ENCODE measurements at regions not wholly inside any gene's neighbourhood (a gene's known extent, or its start where the extent isn't known, plus 50 kb on each side); places are given as distances from the start of the nearest gene placed in this dataset.

- RAD21 ChIA-PET (ENCODE audit: low non-redundant PET in 1 of 2, low total read pairs in 2 of 2, uncharacterized antibody in 2 of 2, unreplicated experiment in 2 of 2), result no interaction called here
- DNase-seq (ENCODE audit: low read depth, low spot score) (no peak), ATAC-seq (no peak)
- H3K27me3 ChIP-seq (ENCODE audit: insufficient read depth, low read length), result no peaks in the 10 kb centered on the region
- no peak overlapping the region for H3K27ac ChIP-seq (ENCODE audit: low read depth, low read length)
- intact Hi-C loops (cut with micrococcal nuclease), result no loop called here
- H3K9me3 ChIP-seq (ENCODE audit: control insufficient read depth in 1 of 2, insufficient read depth in 1 of 2, low read depth in 1 of 2, low read length in 2 of 2), result no peaks in the 10 kb centered on the region
- no peak overlapping the region for H2AFZ ChIP-seq (ENCODE audit: low read depth, low read length, poor library complexity, severe bottlenecking)
- H3K4me1 ChIP-seq (ENCODE audit: control insufficient read depth in 1 of 2, insufficient read depth in 2 of 2, low read length in 2 of 2), result no peaks in the 10 kb centered on the region
- no peak overlapping the region for H3K4me3 ChIP-seq (replicated peaks in 1 of 2; ENCODE audit: low read depth in 1 of 2, low read length in 2 of 2)
- no peaks in the 10 kb centered on the region for H3K36me3 ChIP-seq (ENCODE audit: control insufficient read depth in 1 of 2, insufficient read depth in 2 of 2, low read length in 2 of 2)
- CTCF ChIA-PET, result no interaction called here
- no peaks in the 10 kb centered on the region for H4K20me1 ChIP-seq (ENCODE audit: insufficient read depth)
- no peak overlapping the region for H3K4me2 ChIP-seq (ENCODE audit: low read length)
- H3K79me2 ChIP-seq (ENCODE audit: insufficient read depth, low read length), result no peaks in the 10 kb centered on the region
- TF ChIP-seq, protein P1, sequence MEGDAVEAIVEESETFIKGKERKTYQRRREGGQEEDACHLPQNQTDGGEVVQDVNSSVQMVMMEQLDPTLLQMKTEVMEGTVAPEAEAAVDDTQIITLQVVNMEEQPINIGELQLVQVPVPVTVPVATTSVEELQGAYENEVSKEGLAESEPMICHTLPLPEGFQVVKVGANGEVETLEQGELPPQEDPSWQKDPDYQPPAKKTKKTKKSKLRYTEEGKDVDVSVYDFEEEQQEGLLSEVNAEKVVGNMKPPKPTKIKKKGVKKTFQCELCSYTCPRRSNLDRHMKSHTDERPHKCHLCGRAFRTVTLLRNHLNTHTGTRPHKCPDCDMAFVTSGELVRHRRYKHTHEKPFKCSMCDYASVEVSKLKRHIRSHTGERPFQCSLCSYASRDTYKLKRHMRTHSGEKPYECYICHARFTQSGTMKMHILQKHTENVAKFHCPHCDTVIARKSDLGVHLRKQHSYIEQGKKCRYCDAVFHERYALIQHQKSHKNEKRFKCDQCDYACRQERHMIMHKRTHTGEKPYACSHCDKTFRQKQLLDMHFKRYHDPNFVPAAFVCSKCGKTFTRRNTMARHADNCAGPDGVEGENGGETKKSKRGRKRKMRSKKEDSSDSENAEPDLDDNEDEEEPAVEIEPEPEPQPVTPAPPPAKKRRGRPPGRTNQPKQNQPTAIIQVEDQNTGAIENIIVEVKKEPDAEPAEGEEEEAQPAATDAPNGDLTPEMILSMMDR (IDR thresholded peaks at IDR 0.05 in 2 of 3, conservative IDR thresholded peaks at IDR 0.05 in 1 of 3; ENCODE audit: borderline replicate concordance in 1 of 3, insufficient read depth in 1 of 3, low read depth in 2 of 3, low read length in 2 of 3), result no peak
- TF ChIP-seq SP1 (IDR thresholded peaks at IDR 0.05; ENCODE audit: low read depth), result no peak
- TF ChIP-seq TCF7L2 (IDR thresholded peaks at IDR 0.05; ENCODE audit: borderline replicate concordance, extremely low read depth, insufficient read depth, insufficient read length), result no peak
- no peaks in the 10 kb centered on the region for H3K9me2 ChIP-seq (ENCODE audit: insufficient read depth)
- no TSS peak for BruUV-seq (replicated peaks)
- no peak overlapping the region for H3K9ac ChIP-seq (ENCODE audit: low read length)
- POLR2A ChIA-PET, result no interaction called here
Observed at GRCh38 chr16:13559624-13560023, 360.3 kb upstream of the ERCC4 start.

DNA sequence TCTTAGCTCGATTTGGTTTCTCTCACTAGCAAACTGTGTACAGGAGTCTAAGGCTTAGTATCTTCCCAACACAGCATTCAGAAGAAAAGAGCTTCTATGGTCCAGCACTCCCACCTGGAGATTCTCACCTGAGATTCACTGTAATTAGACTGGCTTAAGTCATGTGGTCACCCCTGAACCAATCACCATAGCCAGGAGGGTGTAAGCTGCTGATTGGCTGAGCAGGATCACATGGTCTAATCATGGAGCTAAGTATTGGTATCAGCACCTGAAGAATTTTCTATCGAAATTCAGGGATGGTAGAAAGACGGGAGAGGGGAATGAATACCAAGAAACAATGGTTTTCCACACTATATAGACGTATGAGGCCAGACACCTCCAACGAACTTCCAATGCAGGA is 359.8 kb upstream of the ERCC4 start:
- H4K20me1 ChIP-seq (ENCODE audit: insufficient read depth), result no peaks in the 10 kb centered on the region
- H3K9me3 ChIP-seq (ENCODE audit: control insufficient read depth in 1 of 2, insufficient read depth in 1 of 2, low read depth in 1 of 2, low read length in 2 of 2), result no peaks in the 10 kb centered on the region
- no peak overlapping the region for H3K9ac ChIP-seq (ENCODE audit: low read length)
- no peaks in the 10 kb centered on the region for H3K9me2 ChIP-seq (ENCODE audit: insufficient read depth)
- CTCF ChIA-PET, result no interaction called here
- no peaks in the 10 kb centered on the region for H3K36me3 ChIP-seq (ENCODE audit: control insufficient read depth in 1 of 2, insufficient read depth in 2 of 2, low read length in 2 of 2)
- H3K4me2 ChIP-seq (ENCODE audit: low read length), result no peak overlapping the region
- no peak overlapping the region for H3K27ac ChIP-seq (ENCODE audit: low read depth, low read length)
- POLR2A ChIA-PET, result no interaction called here
- ATAC-seq (no peak), DNase-seq (ENCODE audit: low read depth, low spot score) (no peak)
- RAD21 ChIA-PET (ENCODE audit: low non-redundant PET in 1 of 2, low total read pairs in 2 of 2, uncharacterized antibody in 2 of 2, unreplicated experiment in 2 of 2), result no interaction called here
- H3K79me2 ChIP-seq (ENCODE audit: insufficient read depth, low read length), result no peaks in the 10 kb centered on the region
- no peaks in the 10 kb centered on the region for H3K27me3 ChIP-seq (ENCODE audit: insufficient read depth, low read length)
- no peak overlapping the region for H3K4me3 ChIP-seq (replicated peaks in 1 of 2; ENCODE audit: low read depth in 1 of 2, low read length in 2 of 2)
- no peaks in the 10 kb centered on the region for H3K4me1 ChIP-seq (ENCODE audit: control insufficient read depth in 1 of 2, insufficient read depth in 2 of 2, low read length in 2 of 2)
- H2AFZ ChIP-seq (ENCODE audit: low read depth, low read length, poor library complexity, severe bottlenecking), result no peak overlapping the region
- intact Hi-C loops (cut with micrococcal nuclease), result no loop called here
- BruUV-seq (replicated peaks), result no TSS peak
- TF ChIP-seq ZFX (IDR thresholded peaks at IDR 0.05) (no peak), JUND (IDR thresholded peaks at IDR 0.05) (no peak), SP1 (IDR thresholded peaks at IDR 0.05; ENCODE audit: low read depth) (no peak), SIN3A (IDR thresholded peaks at IDR 0.05; ENCODE audit: low read depth) (no peak), EZH2phosphoT487 (IDR thresholded peaks at IDR 0.05; ENCODE audit: borderline replicate concordance) (no peak), ZNF274 (IDR thresholded peaks at IDR 0.05; ENCODE audit: low read depth, low read length) (no peak), REST (IDR thresholded peaks at IDR 0.05; ENCODE audit: low read depth) (no peak)
- TF ChIP-seq, protein P1 (IDR thresholded peaks at IDR 0.05 in 2 of 3, conservative IDR thresholded peaks at IDR 0.05 in 1 of 3; ENCODE audit: borderline replicate concordance in 1 of 3, insufficient read depth in 1 of 3, low read depth in 2 of 3, low read length in 2 of 3), result no peak
